ENCODE measurements at regions not wholly inside any gene's neighbourhood (a gene's known extent, or its start where the extent isn't known, plus 50 kb on each side); places are given as distances from the start of the nearest gene placed in this dataset.

DNA sequence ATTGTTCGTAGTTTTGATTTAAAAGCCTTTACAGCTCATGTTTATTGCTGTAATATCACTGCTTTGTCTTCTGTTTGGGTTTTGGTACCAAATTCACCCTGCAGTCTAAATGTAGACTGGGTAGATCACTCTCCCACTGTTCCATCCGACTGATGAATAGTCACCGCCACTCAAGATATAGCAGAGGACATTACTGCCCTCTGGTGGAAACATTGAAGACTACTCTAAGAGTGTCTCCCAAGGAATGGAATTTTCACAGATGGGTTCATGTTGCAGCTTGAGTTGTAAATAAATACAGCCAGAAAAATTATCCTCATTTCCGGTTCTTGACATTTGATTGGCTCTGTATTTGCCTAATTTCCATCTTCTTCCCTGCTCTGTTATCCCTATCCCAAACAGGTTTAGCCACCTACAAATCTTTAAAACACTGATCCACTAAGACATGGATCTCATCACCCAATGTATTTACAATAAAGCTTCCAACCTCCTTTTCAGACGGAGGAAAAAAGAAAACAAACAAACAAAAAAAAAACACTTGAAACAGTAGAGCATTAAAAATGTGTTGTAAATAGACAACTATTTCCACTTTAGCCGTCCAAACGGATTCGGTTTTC, 198.3 kb upstream of the CPNE8 start (continued):
- TF ChIP-seq, protein P1, sequence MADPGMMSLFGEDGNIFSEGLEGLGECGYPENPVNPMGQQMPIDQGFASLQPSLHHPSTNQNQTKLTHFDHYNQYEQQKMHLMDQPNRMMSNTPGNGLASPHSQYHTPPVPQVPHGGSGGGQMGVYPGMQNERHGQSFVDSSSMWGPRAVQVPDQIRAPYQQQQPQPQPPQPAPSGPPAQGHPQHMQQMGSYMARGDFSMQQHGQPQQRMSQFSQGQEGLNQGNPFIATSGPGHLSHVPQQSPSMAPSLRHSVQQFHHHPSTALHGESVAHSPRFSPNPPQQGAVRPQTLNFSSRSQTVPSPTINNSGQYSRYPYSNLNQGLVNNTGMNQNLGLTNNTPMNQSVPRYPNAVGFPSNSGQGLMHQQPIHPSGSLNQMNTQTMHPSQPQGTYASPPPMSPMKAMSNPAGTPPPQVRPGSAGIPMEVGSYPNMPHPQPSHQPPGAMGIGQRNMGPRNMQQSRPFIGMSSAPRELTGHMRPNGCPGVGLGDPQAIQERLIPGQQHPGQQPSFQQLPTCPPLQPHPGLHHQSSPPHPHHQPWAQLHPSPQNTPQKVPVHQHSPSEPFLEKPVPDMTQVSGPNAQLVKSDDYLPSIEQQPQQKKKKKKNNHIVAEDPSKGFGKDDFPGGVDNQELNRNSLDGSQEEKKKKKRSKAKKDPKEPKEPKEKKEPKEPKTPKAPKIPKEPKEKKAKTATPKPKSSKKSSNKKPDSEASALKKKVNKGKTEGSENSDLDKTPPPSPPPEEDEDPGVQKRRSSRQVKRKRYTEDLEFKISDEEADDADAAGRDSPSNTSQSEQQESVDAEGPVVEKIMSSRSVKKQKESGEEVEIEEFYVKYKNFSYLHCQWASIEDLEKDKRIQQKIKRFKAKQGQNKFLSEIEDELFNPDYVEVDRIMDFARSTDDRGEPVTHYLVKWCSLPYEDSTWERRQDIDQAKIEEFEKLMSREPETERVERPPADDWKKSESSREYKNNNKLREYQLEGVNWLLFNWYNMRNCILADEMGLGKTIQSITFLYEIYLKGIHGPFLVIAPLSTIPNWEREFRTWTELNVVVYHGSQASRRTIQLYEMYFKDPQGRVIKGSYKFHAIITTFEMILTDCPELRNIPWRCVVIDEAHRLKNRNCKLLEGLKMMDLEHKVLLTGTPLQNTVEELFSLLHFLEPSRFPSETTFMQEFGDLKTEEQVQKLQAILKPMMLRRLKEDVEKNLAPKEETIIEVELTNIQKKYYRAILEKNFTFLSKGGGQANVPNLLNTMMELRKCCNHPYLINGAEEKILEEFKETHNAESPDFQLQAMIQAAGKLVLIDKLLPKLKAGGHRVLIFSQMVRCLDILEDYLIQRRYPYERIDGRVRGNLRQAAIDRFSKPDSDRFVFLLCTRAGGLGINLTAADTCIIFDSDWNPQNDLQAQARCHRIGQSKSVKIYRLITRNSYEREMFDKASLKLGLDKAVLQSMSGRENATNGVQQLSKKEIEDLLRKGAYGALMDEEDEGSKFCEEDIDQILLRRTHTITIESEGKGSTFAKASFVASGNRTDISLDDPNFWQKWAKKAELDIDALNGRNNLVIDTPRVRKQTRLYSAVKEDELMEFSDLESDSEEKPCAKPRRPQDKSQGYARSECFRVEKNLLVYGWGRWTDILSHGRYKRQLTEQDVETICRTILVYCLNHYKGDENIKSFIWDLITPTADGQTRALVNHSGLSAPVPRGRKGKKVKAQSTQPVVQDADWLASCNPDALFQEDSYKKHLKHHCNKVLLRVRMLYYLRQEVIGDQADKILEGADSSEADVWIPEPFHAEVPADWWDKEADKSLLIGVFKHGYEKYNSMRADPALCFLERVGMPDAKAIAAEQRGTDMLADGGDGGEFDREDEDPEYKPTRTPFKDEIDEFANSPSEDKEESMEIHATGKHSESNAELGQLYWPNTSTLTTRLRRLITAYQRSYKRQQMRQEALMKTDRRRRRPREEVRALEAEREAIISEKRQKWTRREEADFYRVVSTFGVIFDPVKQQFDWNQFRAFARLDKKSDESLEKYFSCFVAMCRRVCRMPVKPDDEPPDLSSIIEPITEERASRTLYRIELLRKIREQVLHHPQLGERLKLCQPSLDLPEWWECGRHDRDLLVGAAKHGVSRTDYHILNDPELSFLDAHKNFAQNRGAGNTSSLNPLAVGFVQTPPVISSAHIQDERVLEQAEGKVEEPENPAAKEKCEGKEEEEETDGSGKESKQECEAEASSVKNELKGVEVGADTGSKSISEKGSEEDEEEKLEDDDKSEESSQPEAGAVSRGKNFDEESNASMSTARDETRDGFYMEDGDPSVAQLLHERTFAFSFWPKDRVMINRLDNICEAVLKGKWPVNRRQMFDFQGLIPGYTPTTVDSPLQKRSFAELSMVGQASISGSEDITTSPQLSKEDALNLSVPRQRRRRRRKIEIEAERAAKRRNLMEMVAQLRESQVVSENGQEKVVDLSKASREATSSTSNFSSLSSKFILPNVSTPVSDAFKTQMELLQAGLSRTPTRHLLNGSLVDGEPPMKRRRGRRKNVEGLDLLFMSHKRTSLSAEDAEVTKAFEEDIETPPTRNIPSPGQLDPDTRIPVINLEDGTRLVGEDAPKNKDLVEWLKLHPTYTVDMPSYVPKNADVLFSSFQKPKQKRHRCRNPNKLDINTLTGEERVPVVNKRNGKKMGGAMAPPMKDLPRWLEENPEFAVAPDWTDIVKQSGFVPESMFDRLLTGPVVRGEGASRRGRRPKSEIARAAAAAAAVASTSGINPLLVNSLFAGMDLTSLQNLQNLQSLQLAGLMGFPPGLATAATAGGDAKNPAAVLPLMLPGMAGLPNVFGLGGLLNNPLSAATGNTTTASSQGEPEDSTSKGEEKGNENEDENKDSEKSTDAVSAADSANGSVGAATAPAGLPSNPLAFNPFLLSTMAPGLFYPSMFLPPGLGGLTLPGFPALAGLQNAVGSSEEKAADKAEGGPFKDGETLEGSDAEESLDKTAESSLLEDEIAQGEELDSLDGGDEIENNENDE (IDR thresholded peaks at IDR 0.05; ENCODE audit: insufficient replicate concordance, low read length) = no peak
- TF ChIP-seq CHD2 (IDR thresholded peaks at IDR 0.05; ENCODE audit: low read length) (no peak), ATF3 (IDR thresholded peaks at IDR 0.05; ENCODE audit: insufficient read depth, low read depth, low read length) (no peak), SIX5 (IDR thresholded peaks at IDR 0.05; ENCODE audit: low read depth, low read length) (no peak), YY1 (IDR thresholded peaks at IDR 0.05; ENCODE audit: low read depth, low read length) (no peak), SUZ12 (IDR thresholded peaks at IDR 0.05; ENCODE audit: low read length) (no peak)
